Stimulated activated CD8-positive, alpha-beta memory T cell treated with anti-CD3 and anti-CD28 coated beads, Interleukin-4, amount 100 ng/mL, for 4 hours (primary cell): ENCODE measurements at regions not wholly inside any gene's neighbourhood (a gene's known extent, or its start where the extent isn't known, plus 50 kb on each side); places are given as distances from the start of the nearest gene placed in this dataset.

ENCODE experiments used
- DNase-seq, 2 donors: peaks; one replicate each; pipeline ENCODE4 v3.0.0-alpha.2; 2020; ENCODE audit warnings: low read depth in 2 of 2, low spot score in 1 of 2

- no peak for DNase-seq
Measured at GRCh38 chr11:11016943-11017342, 159.1 kb upstream of the ZBED5 start.

- DNase-seq = no peak
Measured at GRCh38 chr11:11016068-11016467, 158.2 kb upstream of the ZBED5 start.

DNA sequence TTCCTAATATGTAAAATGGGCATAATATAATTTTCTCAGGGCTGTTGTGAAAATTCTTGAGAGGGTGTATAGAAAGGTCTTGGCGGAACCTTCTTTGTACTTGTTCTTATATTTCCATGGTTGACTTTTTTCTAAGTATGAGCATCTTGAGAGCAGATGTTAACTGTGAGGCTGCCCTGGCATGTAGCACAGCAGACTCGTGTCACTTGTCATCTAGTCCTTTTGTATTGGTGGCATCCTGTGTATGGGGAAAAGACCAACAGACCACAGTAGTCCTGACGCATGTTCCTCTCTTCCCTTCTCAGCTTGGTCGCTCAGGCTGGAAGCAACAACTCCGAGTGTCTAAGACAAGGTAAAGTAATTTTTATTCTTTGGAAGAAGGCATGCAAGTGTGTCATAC, 153.8 kb upstream of the ZBED5 start:
- no peak for DNase-seq

DNA sequence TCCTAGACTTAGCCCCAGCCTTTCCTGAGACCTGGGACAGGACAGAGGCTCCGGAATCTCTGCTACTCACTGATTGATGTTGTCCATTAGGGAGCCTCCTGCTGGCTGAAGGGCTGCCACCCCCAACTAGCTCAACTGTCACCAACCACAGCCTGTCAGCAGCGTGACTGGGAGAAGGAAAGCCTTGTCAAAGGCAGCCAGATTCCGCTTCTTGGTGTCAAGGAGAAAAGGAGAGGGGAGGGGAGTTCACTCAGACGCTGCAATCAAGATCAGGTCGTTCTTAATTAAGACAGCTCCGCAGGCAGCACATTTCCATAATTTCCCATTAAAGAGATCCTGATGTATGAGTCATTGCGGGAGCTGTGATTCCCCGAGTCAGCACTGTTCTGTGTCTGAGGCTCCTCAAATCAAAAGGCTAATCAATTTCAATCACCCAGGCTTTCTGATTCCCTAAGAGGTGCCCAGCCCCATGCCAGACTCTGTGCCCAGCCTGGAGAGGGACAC, 152.8 kb upstream of the ZBED5 start:
- DNase-seq = no peak

DNA sequence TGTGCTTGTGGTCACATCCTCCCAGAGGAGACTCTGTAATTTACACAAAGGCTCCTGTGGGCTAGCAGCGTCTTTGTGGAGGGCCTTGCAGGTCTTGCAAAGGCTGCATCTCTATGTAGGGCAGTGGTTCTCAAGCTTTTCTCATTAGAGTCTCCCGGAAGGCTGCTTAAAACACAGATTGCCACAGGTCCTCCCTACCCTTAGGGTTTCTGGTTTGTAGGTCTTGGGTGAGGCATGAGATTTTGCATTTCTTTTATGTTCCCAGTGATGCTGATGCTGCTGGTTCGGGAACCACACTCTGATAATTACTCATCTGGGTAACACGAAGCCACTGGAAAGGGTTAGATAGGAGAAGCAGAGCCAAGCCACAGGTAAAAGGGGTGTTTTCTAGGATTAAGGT, 151.3 kb upstream of the ZBED5 start:
- DNase-seq = no peak

DNA sequence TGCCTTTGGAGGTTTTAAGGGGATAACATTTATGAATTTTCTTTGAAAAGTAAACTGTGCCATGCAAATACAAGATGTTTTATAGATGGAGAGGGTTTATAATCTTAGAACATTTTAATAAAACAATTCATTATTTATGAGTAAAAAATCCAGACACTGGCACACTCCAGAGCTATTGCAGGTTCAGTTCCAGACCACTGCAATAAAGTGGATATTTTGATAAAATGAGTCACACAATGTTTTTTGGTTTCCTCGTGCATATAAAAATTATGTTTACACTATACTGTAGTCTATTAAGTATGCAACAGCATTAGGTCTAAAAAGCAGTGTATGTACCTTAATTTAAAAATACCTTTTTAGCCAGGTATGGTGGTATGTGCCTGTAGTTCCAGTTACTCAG, 146.2 kb upstream of the ZBED5 start:
- DNase-seq = no peak

DNA sequence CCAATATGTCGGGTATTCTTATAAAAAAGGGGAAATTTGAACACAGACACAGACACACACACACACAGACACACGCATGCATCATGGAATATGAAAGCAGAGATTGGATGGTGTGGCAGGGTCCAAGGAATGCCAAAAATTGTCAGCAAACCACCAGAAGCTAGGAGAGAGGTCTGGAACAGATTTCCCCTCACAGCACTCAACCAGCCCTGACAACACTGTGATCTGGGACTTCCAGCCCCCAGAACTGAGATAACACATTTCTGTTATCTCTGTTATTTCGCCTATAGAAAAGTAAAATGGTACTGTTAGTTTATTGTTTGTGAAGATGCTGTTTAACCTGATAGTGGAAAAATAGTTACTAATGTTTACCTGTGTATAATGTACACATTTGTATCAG, 145.4 kb upstream of the ZBED5 start:
- DNase-seq = no peak

GRCh38 chr11:11000579-11001283, 142.9 kb upstream of the ZBED5 start:
- no peak for DNase-seq

- no peak for DNase-seq
Measured at GRCh38 chr11:10998674-10999073, 140.8 kb upstream of the ZBED5 start.

DNA sequence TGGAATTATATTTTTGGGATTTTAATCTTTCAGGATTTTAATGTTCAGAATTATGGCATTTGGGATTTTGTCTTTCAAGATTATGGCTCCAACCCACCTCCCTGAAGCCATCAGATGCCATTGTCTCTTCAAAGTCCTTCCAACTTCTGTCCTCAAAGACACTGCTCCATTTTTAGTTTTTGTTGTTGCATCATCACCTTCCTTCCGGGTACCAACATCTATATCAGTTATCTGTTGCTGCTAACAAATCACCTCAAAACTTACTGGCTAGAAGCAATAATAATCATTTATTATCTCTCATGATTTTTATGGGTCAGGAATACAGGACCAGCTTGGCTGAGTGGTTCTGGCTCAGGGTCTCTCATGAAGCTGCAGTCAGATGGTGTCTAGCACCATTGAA, 138.8 kb upstream of the ZBED5 start:
- no peak for DNase-seq

- DNase-seq = no peak
Measured at GRCh38 chr11:10993640-10994039, 135.8 kb upstream of the ZBED5 start.

- no peak for DNase-seq
Measured at GRCh38 chr11:10993186-10993585, 135.3 kb upstream of the ZBED5 start.

GRCh38 chr11:10991393-10991792, 133.5 kb upstream of the ZBED5 start:
- DNase-seq = no peak

DNA sequence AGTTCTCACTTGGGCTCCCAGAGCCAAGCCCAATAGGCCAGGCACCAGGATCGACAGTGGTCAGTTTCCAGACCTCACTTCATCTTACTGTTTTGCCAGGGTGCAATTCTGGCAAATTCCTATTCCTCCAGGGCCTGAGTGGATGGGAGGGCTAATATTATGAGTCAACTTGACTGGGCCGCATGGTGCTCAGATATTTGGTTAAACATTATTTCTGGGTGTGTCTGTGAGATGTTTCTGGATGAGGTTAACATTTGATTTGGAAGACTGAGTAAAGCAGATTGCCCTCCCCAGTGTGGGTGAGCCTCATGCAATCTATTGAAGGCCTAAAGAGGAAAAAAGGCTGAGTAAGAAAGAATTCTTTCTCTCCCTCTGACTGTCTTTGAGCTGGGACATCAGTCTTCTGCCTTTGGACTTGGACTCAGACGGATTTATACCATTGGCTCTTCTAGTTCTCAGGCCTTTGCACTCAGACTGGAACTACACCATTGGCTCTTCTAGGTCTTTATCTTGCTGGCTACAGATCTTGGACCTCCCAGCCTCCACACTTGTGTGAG, 132.9 kb upstream of the ZBED5 start:
- DNase-seq = no peak

DNA sequence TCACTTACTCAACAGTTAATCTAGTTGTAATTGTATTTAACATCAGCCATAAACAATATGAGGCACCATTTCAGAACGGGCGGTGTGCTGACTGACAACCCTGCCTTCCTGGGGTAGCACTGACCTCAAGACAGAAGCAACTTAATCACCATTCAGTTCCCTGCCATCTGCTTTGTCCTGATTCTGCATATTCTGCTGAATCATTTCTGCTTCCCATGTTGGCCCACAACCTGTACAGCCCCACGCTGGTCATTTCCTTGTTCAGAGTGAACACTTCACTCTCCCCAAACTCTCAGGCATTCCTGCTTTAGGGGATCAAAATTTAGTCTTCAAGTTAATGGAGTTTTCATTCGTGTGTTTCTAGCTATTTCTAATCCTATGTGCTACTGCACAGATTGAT, 132.3 kb upstream of the ZBED5 start:
- no peak for DNase-seq

GRCh38 chr11:10986006-10986405, 128.2 kb upstream of the ZBED5 start:
- no peak for DNase-seq

DNA sequence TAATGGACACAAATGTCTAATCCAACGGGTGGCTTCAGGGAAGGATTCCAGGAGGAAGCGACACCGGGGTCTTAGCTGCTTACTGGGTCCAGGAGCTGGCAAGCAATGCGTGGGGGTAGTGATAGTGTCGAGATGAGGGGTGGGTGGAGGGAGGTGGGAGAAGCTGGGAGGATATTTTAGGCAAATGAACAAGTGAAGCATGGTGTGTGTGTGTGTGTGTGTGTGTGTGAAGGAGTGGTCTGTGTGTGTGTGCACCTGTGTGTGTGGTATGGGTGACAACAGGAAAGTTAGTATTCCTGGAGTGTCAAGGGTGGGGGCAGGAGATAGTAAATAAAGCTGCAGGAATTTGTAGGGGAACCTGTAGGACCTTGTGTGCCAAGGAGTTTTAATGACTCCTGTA, 126.9 kb upstream of the ZBED5 start:
- DNase-seq = no peak

DNA sequence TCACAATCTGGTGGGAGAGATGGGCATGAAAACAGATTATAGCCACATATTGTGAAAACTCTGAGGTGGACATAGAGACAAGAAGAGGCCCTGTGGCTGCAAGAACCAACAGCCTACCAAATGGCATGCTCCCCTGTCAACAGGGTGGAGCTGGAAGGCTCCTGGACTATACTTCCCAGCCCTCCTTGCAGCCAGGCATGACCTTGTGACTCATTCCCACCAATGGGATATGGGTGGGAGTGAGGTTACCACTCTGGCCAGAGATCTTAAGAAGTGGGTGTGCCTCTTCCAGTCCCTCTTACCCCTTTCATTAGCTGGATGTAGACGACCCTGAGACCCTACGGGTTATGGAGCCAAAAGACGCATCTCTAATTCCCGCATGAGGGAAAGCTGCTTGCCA, 126.4 kb upstream of the ZBED5 start:
- no peak for DNase-seq

GRCh38 chr11:10982704-10983510, 125.1 kb upstream of the ZBED5 start:
- DNase-seq = no peak

DNA sequence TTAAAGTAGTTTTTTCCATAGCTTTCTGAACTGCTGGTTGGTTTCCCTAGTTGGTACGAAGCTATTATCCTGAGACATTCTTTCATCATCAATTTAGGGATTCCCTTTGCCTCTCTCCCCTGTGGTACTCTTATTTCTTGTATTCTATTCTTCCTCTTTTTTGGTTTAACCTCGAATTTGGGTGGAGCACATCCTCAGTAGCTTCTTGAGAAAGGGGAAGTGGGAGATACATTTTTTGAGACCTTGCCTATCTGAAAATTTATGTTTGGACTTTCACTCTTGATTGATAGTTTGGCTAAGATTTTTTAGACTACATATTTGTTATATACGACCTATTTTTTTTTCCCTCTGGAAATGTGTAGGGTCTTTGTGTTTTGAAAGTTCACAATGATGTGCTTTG, 121.7 kb upstream of the ZBED5 start:
- DNase-seq = no peak

GRCh38 chr11:10978198-10978597, 120.3 kb upstream of the ZBED5 start:
- DNase-seq = no peak

DNA sequence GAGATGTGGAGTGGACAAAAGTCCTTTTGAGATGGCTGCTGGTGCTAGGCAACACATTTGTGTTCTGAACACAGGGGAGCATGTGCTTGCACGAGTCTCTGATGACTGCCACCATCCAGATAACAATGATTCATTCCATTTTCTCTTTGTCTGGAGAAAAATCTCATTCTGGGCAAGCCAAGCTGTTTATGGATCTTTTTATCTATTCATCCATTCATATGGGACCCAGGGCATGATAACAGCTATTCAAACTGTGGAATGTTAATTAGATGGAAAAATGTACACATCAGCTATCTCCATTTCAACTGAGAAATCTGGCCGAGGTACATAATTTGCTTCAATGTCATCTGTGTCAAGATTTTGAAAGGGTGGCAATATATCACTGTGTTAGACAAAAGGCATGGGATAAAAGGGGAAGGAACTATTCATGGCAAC, 117.5 kb upstream of the ZBED5 start:
- no peak for DNase-seq
